Endothelial cell of umbilical vein (primary cell): ENCODE measurements at regions not wholly inside any gene's neighbourhood (a gene's known extent, or its start where the extent isn't known, plus 50 kb on each side); places are given as distances from the start of the nearest gene placed in this dataset.

Experiments
- BruUV-seq: library from RNA; stranded (reverse); fragments of 400-500 nt; replicated peaks from 2 replicates; lab custom pipeline; 2021; lab: Mats Ljungman, UMichigan
- CTCF ChIA-PET: fragments of 300-600, 350-600 bp; sonication (Branson Sonifier 250); formaldehyde crosslinking; loops from one replicate; lab custom pipeline; 2021; ENCODE audit warnings: antibody characterized with exemption, inconsistent platforms; lab: Charles Lee
- POLR2A ChIA-PET: fragments of 300-600, 350-600 bp; sonication (Branson Sonifier 250); formaldehyde crosslinking; loops from one replicate; lab custom pipeline; 2021; ENCODE audit warnings: antibody characterized with exemption, inconsistent platforms; lab: Charles Lee
- DNase-seq: peaks from one replicate; pipeline ENCODE4 v3.0.0-alpha.2; 2011; ENCODE audit warnings: low read depth, low spot score
- FAIRE-seq: peaks from 2 replicates; lab custom pipeline; 2011; peaks lifted over from hg19 to GRCh38; lab: Jason Lieb, UNC
- H2AFZ ChIP-seq: 2 replicates; pipeline ENCODE4 v1.6.0; 2012; ENCODE audit warnings: low read depth, low read length, control low read depth, inconsistent platforms
- H3K27ac ChIP-seq: 2 replicates; pipeline ENCODE4 v1.5.1; 2011; ENCODE audit warnings: low read depth, mild to moderate bottlenecking, control low read depth, low read length, moderate library complexity; ENCODE audit not compliant: insufficient read depth
- H3K27me3 ChIP-seq, 2 experiments: 2 replicates each; pipeline versions ENCODE4 v1.6.0 to v1.6.1; 2011; ENCODE audit warnings: low read length in 2 of 2, mixed read lengths in 1 of 2; ENCODE audit not compliant: control insufficient read depth in 2 of 2, insufficient read depth in 2 of 2
- H3K36me3 ChIP-seq, 2 experiments: 2 replicates in 1 of 2; 3 replicates in 1 of 2; pipeline ENCODE4 v1.5.1; 2011; ENCODE audit warnings: low read length in 2 of 2, mild to moderate bottlenecking in 1 of 2, moderate library complexity in 1 of 2; ENCODE audit not compliant: control insufficient read depth in 2 of 2, insufficient read depth in 2 of 2; ENCODE audit errors: extremely low read depth in 1 of 2
- H3K4me1 ChIP-seq: 3 replicates; pipeline ENCODE4 v1.5.1; 2011; ENCODE audit warnings: mild to moderate bottlenecking, low read length; ENCODE audit not compliant: control insufficient read depth, insufficient read depth; ENCODE audit errors: extremely low read depth
- H3K4me2 ChIP-seq: 2 replicates; pipeline ENCODE4 v1.6.1; 2011; ENCODE audit warnings: low read length, control low read depth, mixed read lengths; ENCODE audit not compliant: insufficient read depth
- H3K4me3 ChIP-seq, 3 experiments: fragments of 200-600 bp in 1 of 3; sonication (generic), shearing (Covaris generic) in 1 of 3; replicated peaks in 1 of 3; 2 replicates each; pipeline ENCODE4 v1.5.1; 2011 to 2016; ENCODE audit warnings: control low read depth in 3 of 3, low read length in 3 of 3, mild to moderate bottlenecking in 2 of 3, inconsistent platforms in 1 of 3, low read depth in 1 of 3, moderate library complexity in 1 of 3; ENCODE audit not compliant: insufficient read depth in 1 of 3
- H3K79me2 ChIP-seq: 2 replicates; pipeline ENCODE4 v1.6.0; 2012; ENCODE audit warnings: low read length, inconsistent platforms; ENCODE audit not compliant: control insufficient read depth, insufficient read depth
- H3K9ac ChIP-seq: replicated peaks from 2 replicates; pipeline ENCODE3; 2011; ENCODE audit warnings: low read length, control low read depth; ENCODE audit not compliant: insufficient read depth; ENCODE audit errors: extremely low read depth
- H3K9me1 ChIP-seq: replicated peaks from 3 replicates; pipeline ENCODE4 v1.6.0; 2011; ENCODE audit warnings: mild to moderate bottlenecking, low read length; ENCODE audit not compliant: control insufficient read depth, insufficient read depth; ENCODE audit errors: extremely low read depth
- H3K9me3 ChIP-seq: replicated peaks from 2 replicates; pipeline ENCODE4 v1.5.1; 2012; ENCODE audit warnings: low read length, inconsistent platforms; ENCODE audit not compliant: control insufficient read depth, insufficient read depth
- H4K20me1 ChIP-seq: replicated peaks from 2 replicates; pipeline ENCODE3; 2011; ENCODE audit warnings: mild to moderate bottlenecking, low read length; ENCODE audit not compliant: control insufficient read depth, insufficient read depth; ENCODE audit errors: extremely low read depth
- EZH2 ChIP-seq: IDR thresholded peaks from 2 replicates; pipeline ENCODE4 v1.6.1; 2012; ENCODE audit warnings: borderline replicate concordance, low read depth, mild to moderate bottlenecking, moderate library complexity, low read length, inconsistent platforms; ENCODE audit not compliant: severe bottlenecking
- GATA2 ChIP-seq: IDR thresholded peaks from 2 replicates; pipeline ENCODE4 v1.7.0; 2011; ENCODE audit warnings: low read depth, mild to moderate bottlenecking, moderate library complexity, mixed read lengths, low read length; ENCODE audit not compliant: insufficient read length, insufficient read depth
- JUN ChIP-seq: IDR thresholded peaks from 2 replicates; pipeline ENCODE4 v1.6.1; 2011; ENCODE audit warnings: borderline replicate concordance, low read depth; ENCODE audit not compliant: insufficient read length, insufficient read depth
- MYC ChIP-seq: IDR thresholded peaks from one replicate; pipeline ENCODE4 v1.6.1; 2011; ENCODE audit warnings: mild to moderate bottlenecking, low read depth, low read length
- POLR2A ChIP-seq: IDR thresholded peaks from 2 replicates; pipeline ENCODE4 v1.6.1; 2012; ENCODE audit warnings: low read depth, mild to moderate bottlenecking, control low read depth, low read length
- POLR2AphosphoS5 ChIP-seq: IDR thresholded peaks from 2 replicates; pipeline ENCODE4 v1.6.1; 2012; ENCODE audit warnings: low read depth, mild to moderate bottlenecking, control low read depth, low read length, moderate library complexity; ENCODE audit not compliant: insufficient read depth
- dilution Hi-C: fragments of 300-500 bp; cut with MboI; formaldehyde crosslinking; loops from one replicate; pipeline ENCODE4 v1.15.0; 2019; ENCODE audit warnings: low sequenced_read_pairs; ENCODE audit not compliant: extremely low pct_ligation_motif_present
- intact Hi-C: fragments of 100-400 bp; cut with micrococcal nuclease; formaldehyde crosslinking; loops from one replicate; pipeline ENCODE4 v1.10.0; 2022
- TF ChIP-seq, protein P1 (sequence below): IDR thresholded peaks from 2 replicates; pipeline ENCODE4 v1.6.1; 2011; ENCODE audit not compliant: insufficient read depth, insufficient read length
- TF ChIP-seq, protein P2 (sequence below), 2 donors: IDR thresholded peaks; 1 replicate in 1 of 2; 2 replicates in 1 of 2; pipeline ENCODE4 v1.5.1; 2011; ENCODE audit warnings: low read length in 2 of 2, mild to moderate bottlenecking in 2 of 2, moderate library complexity in 2 of 2, control low read depth in 1 of 2, inconsistent platforms in 1 of 2, low read depth in 1 of 2; ENCODE audit not compliant: insufficient read depth in 1 of 2; ENCODE audit errors: extremely low read depth in 1 of 2

DNA sequence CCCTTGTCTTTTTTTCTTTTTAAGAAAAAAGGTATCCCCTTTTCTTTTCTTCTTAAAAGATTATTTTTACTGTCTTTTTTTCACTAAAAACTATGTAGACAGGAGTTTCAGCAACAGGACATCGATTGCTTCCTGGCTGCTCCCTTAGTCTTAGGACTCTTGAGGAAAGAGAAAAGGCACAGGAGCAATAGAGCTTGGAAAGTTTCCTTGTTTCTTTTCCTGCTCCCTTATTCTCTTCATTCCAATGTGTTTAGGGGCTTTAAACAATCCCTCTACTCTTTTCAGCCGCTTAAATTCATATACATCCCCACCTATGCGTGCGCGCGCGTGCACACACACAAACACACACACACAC lies 182.2 kb upstream of the FOXN2 start:
- Histone ChIP-seq H3K9ac (no peak overlapping the region), H3K27me3 (peaks cover 0 to 7% of the 10 kb centered on the region in 2 experiments), H2AFZ (no peak overlapping the region), H3K4me2 (no peak overlapping the region), H4K20me1 (no peaks in the 10 kb centered on the region), H3K27ac (no peak overlapping the region), H3K4me1 (no peaks in the 10 kb centered on the region), H3K9me1 (no peaks in the 10 kb centered on the region), H3K79me2 (no peaks in the 10 kb centered on the region), H3K4me3 (no peak overlapping the region), H3K36me3 (no peaks in the 10 kb centered on the region), H3K9me3 (no peaks in the 10 kb centered on the region)
- TF ChIP-seq GATA2, result no peak
- TF ChIP-seq JUN, result no peak
- TF ChIP-seq EZH2, result no peak
- TF ChIP-seq, protein P1, sequence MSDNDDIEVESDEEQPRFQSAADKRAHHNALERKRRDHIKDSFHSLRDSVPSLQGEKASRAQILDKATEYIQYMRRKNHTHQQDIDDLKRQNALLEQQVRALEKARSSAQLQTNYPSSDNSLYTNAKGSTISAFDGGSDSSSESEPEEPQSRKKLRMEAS, result no peak
- no peak for TF ChIP-seq POLR2AphosphoS5
- TF ChIP-seq, protein P2, sequence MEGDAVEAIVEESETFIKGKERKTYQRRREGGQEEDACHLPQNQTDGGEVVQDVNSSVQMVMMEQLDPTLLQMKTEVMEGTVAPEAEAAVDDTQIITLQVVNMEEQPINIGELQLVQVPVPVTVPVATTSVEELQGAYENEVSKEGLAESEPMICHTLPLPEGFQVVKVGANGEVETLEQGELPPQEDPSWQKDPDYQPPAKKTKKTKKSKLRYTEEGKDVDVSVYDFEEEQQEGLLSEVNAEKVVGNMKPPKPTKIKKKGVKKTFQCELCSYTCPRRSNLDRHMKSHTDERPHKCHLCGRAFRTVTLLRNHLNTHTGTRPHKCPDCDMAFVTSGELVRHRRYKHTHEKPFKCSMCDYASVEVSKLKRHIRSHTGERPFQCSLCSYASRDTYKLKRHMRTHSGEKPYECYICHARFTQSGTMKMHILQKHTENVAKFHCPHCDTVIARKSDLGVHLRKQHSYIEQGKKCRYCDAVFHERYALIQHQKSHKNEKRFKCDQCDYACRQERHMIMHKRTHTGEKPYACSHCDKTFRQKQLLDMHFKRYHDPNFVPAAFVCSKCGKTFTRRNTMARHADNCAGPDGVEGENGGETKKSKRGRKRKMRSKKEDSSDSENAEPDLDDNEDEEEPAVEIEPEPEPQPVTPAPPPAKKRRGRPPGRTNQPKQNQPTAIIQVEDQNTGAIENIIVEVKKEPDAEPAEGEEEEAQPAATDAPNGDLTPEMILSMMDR (IDR thresholded peaks at IDR 0.05; ENCODE audit: extremely low read depth in 1 of 2, insufficient read depth in 1 of 2, low read depth in 1 of 2, low read length in 2 of 2), result no peak
- no peak for TF ChIP-seq POLR2A
- TF ChIP-seq MYC, result no peak
- FAIRE-seq (no peak), DNase-seq (no peak)
- POLR2A ChIA-PET, result no interaction called here
- CTCF ChIA-PET, result no interaction called here
- intact Hi-C loops, result no loop called here
- dilution Hi-C loops, result no loop called here
- BruUV-seq, result no TSS peak
